ENCODE measurements at regions not wholly inside any gene's neighbourhood (a gene's known extent, or its start where the extent isn't known, plus 50 kb on each side); places are given as distances from the start of the nearest gene placed in this dataset.

- TF ChIP-seq GABPB1 (CRISPR knock-in tag; IDR thresholded peaks at IDR 0.05) (no peak), PLSCR1 (CRISPR knock-in tag; IDR thresholded peaks at IDR 0.05; ENCODE audit: borderline replicate concordance) (no peak), ZNF143 (CRISPR knock-in tag; IDR thresholded peaks at IDR 0.05) (no peak), ARHGAP35 (CRISPR knock-in tag; IDR thresholded peaks at IDR 0.05; ENCODE audit: borderline replicate concordance) (no peak), MLLT10 (CRISPR knock-in tag; IDR thresholded peaks at IDR 0.05) (no peak), CSRNP2 (CRISPR knock-in tag; conservative IDR thresholded peaks at IDR 0.05; ENCODE audit: low read depth) (no peak), CHCHD3 (CRISPR knock-in tag; IDR thresholded peaks at IDR 0.05) (no peak), ESRRA (CRISPR knock-in tag; IDR thresholded peaks at IDR 0.05; ENCODE audit: low read depth) (no peak), ZFP36L2 (CRISPR knock-in tag; IDR thresholded peaks at IDR 0.05) (no peak), ETS1 (CRISPR knock-in tag; IDR thresholded peaks at IDR 0.05) (no peak), ARNT2 (CRISPR knock-in tag; IDR thresholded peaks at IDR 0.05; ENCODE audit: low read depth) (no peak), CENPX (CRISPR knock-in tag; IDR thresholded peaks at IDR 0.05) (no peak), ELK4 (CRISPR knock-in tag; IDR thresholded peaks at IDR 0.05; ENCODE audit: borderline replicate concordance) (no peak), ZNF75D (CRISPR knock-in tag; IDR thresholded peaks at IDR 0.05; ENCODE audit: borderline replicate concordance) (no peak), BCL3 (CRISPR knock-in tag; IDR thresholded peaks at IDR 0.05) (no peak), ZMYM4 (CRISPR knock-in tag; IDR thresholded peaks at IDR 0.05) (peak; percentile 65; the same call in 1 of the 2 replicates), ZNF335 (CRISPR knock-in tag; IDR thresholded peaks at IDR 0.05) (no peak), ZNF496 (CRISPR knock-in tag; IDR thresholded peaks at IDR 0.05; ENCODE audit: insufficient replicate concordance) (no peak), IKZF1 (IDR thresholded peaks at IDR 0.05) (no peak), MYC (CRISPR knock-in tag; IDR thresholded peaks at IDR 0.05; ENCODE audit: borderline replicate concordance) (no peak), ADNP (CRISPR knock-in tag; IDR thresholded peaks at IDR 0.05) (no peak), DMAP1 (CRISPR knock-in tag; IDR thresholded peaks at IDR 0.05) (no peak), PAF1 (CRISPR knock-in tag; IDR thresholded peaks at IDR 0.05) (no peak), NONO (IDR thresholded peaks at IDR 0.05) (no peak), NONO (CRISPR knock-in tag; conservative IDR thresholded peaks at IDR 0.05) (no peak), REL (CRISPR knock-in tag; conservative IDR thresholded peaks at IDR 0.05) (no peak), SOX13 (IDR thresholded peaks at IDR 0.05) (no peak), SOX13 (CRISPR knock-in tag; conservative IDR thresholded peaks at IDR 0.05 in 1 of 2, IDR thresholded peaks at IDR 0.05 in 1 of 2) (peak in 1 of 2 experiments; percentile 59; a peak in 1 of 4 replicates), SSRP1 (CRISPR knock-in tag; IDR thresholded peaks at IDR 0.05) (no peak)
These were observed 483.7 kb downstream of the FLRT2 start (continued) for GRCh38 chr14:86013641-86014040.
